Astrocyte of the spinal cord (primary cell): ENCODE measurements at regions not wholly inside any gene's neighbourhood (a gene's known extent, or its start where the extent isn't known, plus 50 kb on each side); places are given as distances from the start of the nearest gene placed in this dataset.

ENCODE experiments used
- DNase-seq: peaks from one replicate; pipeline ENCODE4 v3.0.0; 2011; ENCODE audit warnings: low read depth, low spot score
- H3K4me3 ChIP-seq: 2 replicates; pipeline ENCODE4 v1.5.1; 2011; ENCODE audit warnings: low read depth, mild to moderate bottlenecking, low read length, moderate library complexity
- CTCF ChIP-seq: IDR thresholded peaks from 2 replicates; pipeline ENCODE4 v1.5.1; 2012; ENCODE audit warnings: low read depth, mild to moderate bottlenecking, low read length, inconsistent platforms
- in situ Hi-C: cut with HindIII; loops from 2 replicates; pipeline ENCODE4 v1.10.0; 2017; ENCODE audit warnings: low sequenced_read_pairs

DNA sequence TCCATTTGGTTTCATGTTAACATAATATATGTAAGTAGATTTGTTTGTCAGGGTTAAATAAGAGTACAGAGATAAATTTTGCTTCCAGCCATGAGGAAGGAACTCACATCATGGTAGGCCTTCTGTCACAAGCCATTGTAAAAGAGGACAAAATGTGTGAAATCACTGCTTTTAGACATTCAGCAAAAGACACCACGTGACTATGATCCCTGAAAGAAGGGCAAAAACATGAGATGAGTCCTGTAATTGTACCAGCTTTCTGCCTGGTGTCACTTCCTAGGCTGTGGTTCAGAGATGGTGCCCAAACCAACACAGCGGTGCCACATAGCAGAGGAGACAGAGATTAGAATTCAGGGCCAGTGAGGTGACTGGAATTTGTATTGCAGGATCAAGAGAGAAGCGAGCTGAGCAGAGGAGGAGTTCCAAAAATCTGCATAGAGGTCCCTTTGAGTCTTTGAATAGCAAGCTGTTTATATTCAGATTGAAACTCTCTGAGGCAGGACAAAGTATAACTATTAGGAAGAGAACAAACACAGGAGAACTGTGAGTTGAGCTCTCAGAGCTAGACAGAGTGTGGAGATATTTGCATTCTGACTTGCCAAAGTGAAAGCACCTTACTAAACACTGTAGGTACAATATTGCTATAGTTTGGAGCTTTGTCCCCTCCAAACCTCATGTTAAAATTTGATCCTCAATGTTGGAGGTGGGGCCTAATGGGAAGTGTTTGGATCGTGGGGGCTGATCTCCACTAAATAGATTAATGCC, 52.6 kb upstream of the PDE7B start:
- no peak overlapping the region for H3K4me3 ChIP-seq
- in situ Hi-C loops = no loop called here
- no peak for TF ChIP-seq CTCF
- no peak for DNase-seq
